LNCaP clone FGC (cell line): ENCODE measurements at regions not wholly inside any gene's neighbourhood (a gene's known extent, or its start where the extent isn't known, plus 50 kb on each side); places are given as distances from the start of the nearest gene placed in this dataset.

ENCODE experiments used
- DNase-seq: peaks from one replicate; pipeline ENCODE4 v3.0.0-alpha.2; 2011; ENCODE audit warnings: low read depth
- H3K4me3 ChIP-seq: 2 replicates; pipeline ENCODE4 v1.5.1; 2011; ENCODE audit warnings: mild to moderate bottlenecking, low read depth, low read length, control low read depth
- CTCF ChIP-seq: IDR thresholded peaks from 2 replicates; pipeline ENCODE4 v1.5.1; 2012; ENCODE audit warnings: mild to moderate bottlenecking; ENCODE audit not compliant: control insufficient read depth, insufficient read depth; ENCODE audit errors: extremely low read depth

GRCh38 chr1:194717941-194718340 lies 1531.5 kb upstream of the B3GALT2 start:
- DNase-seq, result no peak
- no peak overlapping the region for H3K4me3 ChIP-seq
- TF ChIP-seq CTCF, result no peak

- no peak overlapping the region for H3K4me3 ChIP-seq
- TF ChIP-seq CTCF, result no peak
- DNase-seq, result no peak
Observed at GRCh38 chr1:194717334-194717733, 1530.9 kb upstream of the B3GALT2 start.

- no peak for DNase-seq
- H3K4me3 ChIP-seq, result no peak overlapping the region
- TF ChIP-seq CTCF, result no peak
Observed at GRCh38 chr1:194710671-194711070, 1524.3 kb upstream of the B3GALT2 start.

- TF ChIP-seq CTCF, result no peak
Observed at GRCh38 chr1:194709439-194709838, 1523.0 kb upstream of the B3GALT2 start.

GRCh38 chr1:194707074-194707473 lies 1520.7 kb upstream of the B3GALT2 start:
- no peak for TF ChIP-seq CTCF
- H3K4me3 ChIP-seq, result no peak overlapping the region
- DNase-seq, result no peak

More at GRCh38 chr1:194709439-194709838, 1523.0 kb upstream of the B3GALT2 start:
- no peak for DNase-seq
- no peak overlapping the region for H3K4me3 ChIP-seq

GRCh38 chr1:194705123-194705854 lies 1518.9 kb upstream of the B3GALT2 start:
- TF ChIP-seq CTCF, result no peak
- H3K4me3 ChIP-seq, result no peak overlapping the region
- DNase-seq, result no peak

- H3K4me3 ChIP-seq, result no peak overlapping the region
- DNase-seq, result no peak
- no peak for TF ChIP-seq CTCF
Observed at GRCh38 chr1:194698908-194699318, 1512.5 kb upstream of the B3GALT2 start.
